Common myeloid progenitor, CD34-positive (primary cell): ENCODE measurements at regions not wholly inside any gene's neighbourhood (a gene's known extent, or its start where the extent isn't known, plus 50 kb on each side); places are given as distances from the start of the nearest gene placed in this dataset.

Experiments
- CTCF ChIA-PET: fragments of 350-600 bp; sonication (Branson Sonifier 250); formaldehyde crosslinking; loops from one replicate; lab custom pipeline; 2021; ENCODE audit warnings: antibody characterized with exemption; lab: Charles Lee
- POLR2A ChIA-PET: fragments of 350-600 bp; sonication (Branson Sonifier 250); formaldehyde crosslinking; loops from one replicate; lab custom pipeline; 2021; ENCODE audit warnings: antibody characterized with exemption; lab: Charles Lee
- DNase-seq, 3 donors: peaks; one replicate each; pipeline versions ENCODE4 v3.0.0 to v3.0.0-alpha.2; 2013
- H3K27ac ChIP-seq, 2 experiments: 1 replicate in 1 of 2; 2 replicates in 1 of 2; pipeline ENCODE4 v1.7.0; 2013; ENCODE audit warnings: inconsistent platforms in 2 of 2, low read length in 2 of 2, mild to moderate bottlenecking in 2 of 2, low read depth in 1 of 2, moderate library complexity in 1 of 2; ENCODE audit not compliant: severe bottlenecking in 2 of 2, insufficient read depth in 1 of 2, poor library complexity in 1 of 2
- H3K27me3 ChIP-seq, 5 experiments: replicated peaks in 2 of 5; 1 replicate in 3 of 5; 2 replicates in 2 of 5; pipeline versions ENCODE4 v1.6.1 to v1.7.0; 2013; ENCODE audit warnings: low read length in 4 of 5, mild to moderate bottlenecking in 2 of 5, moderate library complexity in 2 of 5, inconsistent platforms in 1 of 5; ENCODE audit not compliant: insufficient read depth in 5 of 5, control insufficient read depth in 4 of 5
- H3K36me3 ChIP-seq, 4 experiments: 1 replicate in 2 of 4; 2 replicates in 2 of 4; pipeline versions ENCODE4 v1.6.1 to v1.7.0; 2013; ENCODE audit warnings: low read length in 3 of 4, control low read depth in 1 of 4, mild to moderate bottlenecking in 1 of 4; ENCODE audit not compliant: control insufficient read depth in 4 of 4, insufficient read depth in 4 of 4
- H3K4me1 ChIP-seq, 4 experiments: 1 replicate in 3 of 4; 2 replicates in 1 of 4; pipeline versions ENCODE4 v1.6.1 to v1.7.1; 2013; ENCODE audit warnings: low read length in 3 of 4, mild to moderate bottlenecking in 3 of 4, control low read depth in 1 of 4, inconsistent platforms in 1 of 4, moderate library complexity in 1 of 4; ENCODE audit not compliant: control insufficient read depth in 4 of 4, insufficient read depth in 4 of 4; ENCODE audit errors: control extremely low read depth in 1 of 4
- H3K4me3 ChIP-seq, 7 experiments: 1 replicate in 4 of 7; 2 replicates in 3 of 7; pipeline versions ENCODE4 v1.5.1 to v1.7.0; 2013; ENCODE audit warnings: mild to moderate bottlenecking in 7 of 7, low read length in 6 of 7, moderate library complexity in 6 of 7, inconsistent platforms in 2 of 7, low read depth in 2 of 7, control low read depth in 1 of 7; ENCODE audit not compliant: insufficient read depth in 4 of 7, control insufficient read depth in 1 of 7; ENCODE audit errors: extremely low read depth in 1 of 7
- H3K9me3 ChIP-seq, 5 experiments: 1 replicate in 4 of 5; 2 replicates in 1 of 5; pipeline versions ENCODE4 v1.6.1 to v1.7.1; 2013; ENCODE audit warnings: low read length in 4 of 5, mild to moderate bottlenecking in 2 of 5, inconsistent platforms in 1 of 5, low read depth in 1 of 5, moderate library complexity in 1 of 5; ENCODE audit not compliant: control insufficient read depth in 4 of 5, insufficient read depth in 2 of 5; ENCODE audit errors: control extremely low read depth in 1 of 5
- WGBS: methylation state at CpG from one replicate; pipeline ENCODE4 v1.1.5; 2013; ENCODE audit not compliant: insufficient coverage; 5-methylcytosine and 5-hydroxymethylcytosine counted together

DNA sequence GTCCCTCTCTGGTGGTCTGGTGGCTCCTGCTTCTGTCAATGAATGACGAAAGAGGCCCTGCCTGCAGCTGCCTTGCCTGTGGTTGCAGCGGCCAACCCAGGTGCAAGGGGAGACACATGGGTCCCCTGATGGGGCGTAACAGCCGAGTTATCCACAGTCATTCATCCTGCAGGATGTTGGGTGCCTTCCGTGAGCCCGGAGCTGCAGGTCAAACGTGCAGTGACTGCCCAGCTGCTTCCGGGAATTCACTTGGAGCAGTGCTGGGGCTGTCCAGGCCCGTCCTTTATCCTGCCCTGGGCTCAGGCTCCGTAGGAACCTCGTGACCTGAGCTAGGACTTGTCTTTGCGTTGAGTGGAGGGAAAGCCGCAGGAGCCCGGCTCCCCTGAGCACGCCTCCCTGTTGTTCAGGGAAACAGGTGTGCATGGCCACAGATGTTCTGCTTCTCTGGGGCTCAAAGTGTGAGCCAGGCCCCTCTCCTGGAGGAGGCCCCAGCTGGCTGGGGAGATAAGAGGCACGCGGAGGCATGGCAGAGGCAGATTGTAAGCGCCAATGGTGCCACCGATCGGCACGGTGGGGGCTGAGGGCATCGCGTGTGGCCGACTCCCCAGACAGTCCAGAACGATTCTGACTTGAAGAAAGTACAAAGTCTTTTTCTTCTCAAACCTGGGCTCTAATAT lies 635.4 kb downstream of the BRD1 start:
- WGBS: 85% methylated on average over 22 of the region's 25 CpGs
- Histone ChIP-seq H3K9me3 (peaks cover 0 to 1% (median 0%) of the 10 kb centered on the region in 5 experiments), H3K27ac (no peak overlapping the region), H3K4me1 (no peaks in the 10 kb centered on the region), H3K36me3 (no peaks in the 10 kb centered on the region), H3K4me3 (no peak overlapping the region), H3K27me3 (peaks cover 0 to 46% (median 5%) of the 10 kb centered on the region in 5 experiments)
- ChIA-PET POLR2A (no interaction called here), CTCF (no interaction called here)
- DNase-seq: peak; percentile 1 to 6 (median 3)

- DNase-seq: no peak
- Histone ChIP-seq H3K27ac (no peak overlapping the region), H3K4me3 (no peak overlapping the region), H3K4me1 (no peaks in the 10 kb centered on the region), H3K9me3 (peaks cover 0 to 1% (median 0%) of the 10 kb centered on the region in 5 experiments), H3K36me3 (no peaks in the 10 kb centered on the region), H3K27me3 (peaks cover 0 to 38% (median 0%) of the 10 kb centered on the region in 5 experiments)
- WGBS: 93% methylated on average over 15 of the region's 16 CpGs
- ChIA-PET POLR2A (no interaction called here), CTCF (no interaction called here)
Observed at GRCh38 chr22:49191506-49191980, 636.1 kb downstream of the BRD1 start.

DNA sequence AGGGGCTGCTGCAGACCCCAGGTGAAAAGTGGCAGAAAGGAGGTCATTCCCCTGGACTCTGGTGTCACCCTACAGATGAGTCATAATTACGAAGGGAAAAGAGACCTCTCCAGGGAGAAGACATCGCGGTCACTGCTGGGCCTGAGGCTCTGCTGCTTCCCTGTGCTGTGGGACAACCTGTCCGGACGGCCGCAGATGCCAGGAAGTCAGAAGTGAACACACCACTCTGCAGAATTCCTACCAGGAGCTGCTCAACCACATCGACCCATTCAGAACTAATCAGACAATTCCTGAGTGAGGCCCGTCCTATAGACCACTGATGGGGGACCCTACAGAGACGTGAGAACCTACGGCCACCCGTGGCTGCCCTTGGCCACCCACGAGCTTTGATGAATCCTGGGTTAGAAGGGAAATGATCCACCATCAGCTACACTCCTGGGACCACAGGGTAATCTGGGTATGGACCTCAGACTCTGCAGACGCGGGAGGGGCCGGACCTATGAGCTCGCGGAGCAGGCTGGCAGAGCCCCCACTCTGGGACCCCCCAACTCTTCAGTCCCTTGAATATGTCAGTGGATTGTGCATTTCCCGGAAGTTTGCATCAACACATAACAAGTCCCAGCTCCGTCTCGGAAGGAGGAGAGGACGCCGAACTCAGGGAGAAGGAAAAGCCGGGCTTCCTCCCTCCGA lies 636.7 kb downstream of the BRD1 start:
- no peaks in the 10 kb centered on the region for H3K36me3 ChIP-seq
- H3K4me1 ChIP-seq: no peaks in the 10 kb centered on the region
- H3K9me3 ChIP-seq: peaks cover 0 to 1% (median 0%) of the 10 kb centered on the region in 5 experiments
- no peak overlapping the region for H3K4me3 ChIP-seq
- peaks cover 0 to 35% (median 0%) of the 10 kb centered on the region in 5 experiments for H3K27me3 ChIP-seq
- CTCF ChIA-PET: no interaction called here
- no peak for DNase-seq
- 93% methylated on average over 24 of the region's 24 CpGs for WGBS
- H3K27ac ChIP-seq: no peak overlapping the region
- POLR2A ChIA-PET: no interaction called here

- Histone ChIP-seq H3K9me3 (peaks cover 0 to 1% (median 0%) of the 10 kb centered on the region in 5 experiments), H3K4me3 (no peak overlapping the region), H3K27ac (no peak overlapping the region), H3K27me3 (peaks cover 0 to 28% (median 0%) of the 10 kb centered on the region in 5 experiments), H3K4me1 (no peaks in the 10 kb centered on the region), H3K36me3 (no peaks in the 10 kb centered on the region)
- DNase-seq: no peak
- ChIA-PET CTCF (no interaction called here), POLR2A (no interaction called here)
- 90% methylated on average over 14 of the region's 14 CpGs for WGBS
Observed at GRCh38 chr22:49189871-49190270, 637.8 kb downstream of the BRD1 start.

DNA sequence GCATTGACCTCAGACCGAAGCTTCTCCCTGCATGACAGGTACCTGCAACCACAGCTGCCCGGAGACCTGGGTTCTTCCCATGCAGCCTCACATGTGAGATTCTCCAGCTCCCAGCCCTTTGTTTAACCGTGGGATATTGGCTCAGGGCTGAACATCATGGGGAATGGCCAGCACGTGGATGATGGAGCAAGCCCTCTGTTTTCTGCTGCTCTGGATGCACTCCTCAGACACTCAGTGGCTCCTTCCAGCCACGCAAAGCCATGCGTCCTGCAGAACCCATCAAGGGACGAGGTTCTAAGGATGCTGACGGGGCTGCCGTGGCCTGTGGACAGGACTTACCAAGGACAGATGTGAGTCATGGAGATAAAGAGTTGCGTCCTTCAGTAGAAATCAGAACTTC lies 639.1 kb downstream of the BRD1 start:
- peaks cover 0 to 1% (median 0%) of the 10 kb centered on the region in 5 experiments for H3K9me3 ChIP-seq
- DNase-seq: no peak
- 95% methylated on average over 7 of the region's 10 CpGs for WGBS
- no peaks in the 10 kb centered on the region for H3K4me1 ChIP-seq
- POLR2A ChIA-PET: interaction anchor here (0.7 kb wide), 1 partner anchor 548 kb away, joined by 4 read pairs; no protein-coding TSS in a partner anchor
- CTCF ChIA-PET: no interaction called here
- H3K4me3 ChIP-seq: no peak overlapping the region
- H3K27ac ChIP-seq: no peak overlapping the region
- peaks cover 0 to 24% (median 0%) of the 10 kb centered on the region in 5 experiments for H3K27me3 ChIP-seq
- no peaks in the 10 kb centered on the region for H3K36me3 ChIP-seq

GRCh38 chr22:49188091-49188490 lies 639.6 kb downstream of the BRD1 start:
- WGBS: 88% methylated on average over 8 of the region's 8 CpGs
- no peaks in the 10 kb centered on the region for H3K36me3 ChIP-seq
- no peak for DNase-seq
- no peaks in the 10 kb centered on the region for H3K4me1 ChIP-seq
- no peak overlapping the region for H3K4me3 ChIP-seq
- H3K27me3 ChIP-seq: peaks cover 0 to 19% (median 0%) of the 10 kb centered on the region in 5 experiments
- ChIA-PET CTCF (no interaction called here), POLR2A (interaction anchor here (0.7 kb wide), 1 partner anchor 547 kb away, joined by 4 read pairs; no protein-coding TSS in a partner anchor)
- peaks cover 0 to 1% (median 0%) of the 10 kb centered on the region in 5 experiments for H3K9me3 ChIP-seq
- H3K27ac ChIP-seq: no peak overlapping the region

GRCh38 chr22:49186762-49187161 lies 640.9 kb downstream of the BRD1 start:
- CTCF ChIA-PET: no interaction called here
- no peaks in the 10 kb centered on the region for H3K36me3 ChIP-seq
- H3K27ac ChIP-seq: no peak overlapping the region
- peaks cover 0 to 1% (median 0%) of the 10 kb centered on the region in 5 experiments for H3K9me3 ChIP-seq
- POLR2A ChIA-PET: no interaction called here
- H3K27me3 ChIP-seq: peaks cover 0 to 6% (median 0%) of the 10 kb centered on the region in 5 experiments
- no peak overlapping the region for H3K4me3 ChIP-seq
- 95% methylated on average over 12 of the region's 12 CpGs for WGBS
- no peak for DNase-seq
- H3K4me1 ChIP-seq: no peaks in the 10 kb centered on the region
